DND-41 (cell line): ENCODE measurements at regions not wholly inside any gene's neighbourhood (a gene's known extent, or its start where the extent isn't known, plus 50 kb on each side); places are given as distances from the start of the nearest gene placed in this dataset.

Source experiments
- ATAC-seq: fragments of 200-7000 bp; cut with Tn5 transposase; 3 replicates; pipeline ENCODE4 v1.9.1; 2021; ENCODE audit warnings: low read depth; ENCODE audit not compliant: insufficient read depth
- DNase-seq: peaks from one replicate; pipeline ENCODE4 v3.0.0-alpha.2; 2020
- H2AFZ ChIP-seq: 2 replicates; pipeline ENCODE4 v1.6.0; 2012; ENCODE audit warnings: low read depth, low read length
- H3K27ac ChIP-seq: 2 replicates; pipeline ENCODE4 v1.5.1; 2012; ENCODE audit warnings: low read length, inconsistent platforms
- H3K27me3 ChIP-seq: fragments of 200-600 bp; sonication (generic); 2 replicates; pipeline ENCODE4 v1.6.0; 2012; ENCODE audit warnings: low read length, mild to moderate bottlenecking, inconsistent platforms; ENCODE audit not compliant: insufficient read depth, poor library complexity
- H3K36me3 ChIP-seq: 2 replicates; pipeline ENCODE4 v1.5.1; 2012; ENCODE audit warnings: low read length, inconsistent platforms; ENCODE audit not compliant: insufficient read depth
- H3K4me1 ChIP-seq: 2 replicates; pipeline ENCODE4 v1.5.1; 2012; ENCODE audit warnings: mild to moderate bottlenecking, low read length; ENCODE audit not compliant: insufficient read depth
- H3K4me2 ChIP-seq: 2 replicates; pipeline ENCODE4 v1.6.0; 2012; ENCODE audit warnings: mild to moderate bottlenecking, moderate library complexity, low read length, inconsistent platforms; ENCODE audit not compliant: insufficient read depth
- H3K4me3 ChIP-seq, 2 experiments: fragments of 200-600 bp in 1 of 2; shearing (Covaris generic) in 1 of 2; 2 replicates each; pipeline ENCODE4 v1.5.1; 2012 to 2016; ENCODE audit warnings: inconsistent platforms in 2 of 2, low read length in 2 of 2, mild to moderate bottlenecking in 2 of 2, low read depth in 1 of 2, moderate library complexity in 1 of 2
- H3K79me2 ChIP-seq: 2 replicates; pipeline ENCODE4 v1.6.0; 2012; ENCODE audit warnings: low read length, inconsistent platforms; ENCODE audit not compliant: insufficient read depth
- H3K9ac ChIP-seq: 2 replicates; pipeline ENCODE4 v1.6.0; 2012; ENCODE audit warnings: low read depth, mild to moderate bottlenecking, inconsistent platforms, low read length, moderate library complexity
- H3K9me3 ChIP-seq: 2 replicates; pipeline ENCODE4 v1.5.1; 2012; ENCODE audit warnings: low read length, moderate library complexity, mild to moderate bottlenecking, inconsistent platforms; ENCODE audit not compliant: insufficient read depth, severe bottlenecking
- H4K20me1 ChIP-seq: 2 replicates; pipeline ENCODE4 v1.6.0; 2012; ENCODE audit warnings: low read length; ENCODE audit not compliant: insufficient read depth
- EZH2 ChIP-seq: IDR thresholded peaks from 3 replicates; pipeline ENCODE4 v1.6.1; 2012; ENCODE audit warnings: borderline replicate concordance, low read depth, mild to moderate bottlenecking, moderate library complexity, low read length, inconsistent platforms; ENCODE audit not compliant: severe bottlenecking
- TF ChIP-seq, protein P1 (sequence below): IDR thresholded peaks from 2 replicates; pipeline ENCODE4 v1.5.1; 2012; ENCODE audit warnings: borderline replicate concordance, low read length, moderate library complexity, mild to moderate bottlenecking; ENCODE audit not compliant: poor library complexity, severe bottlenecking; ENCODE audit errors: extremely low read depth

DNA sequence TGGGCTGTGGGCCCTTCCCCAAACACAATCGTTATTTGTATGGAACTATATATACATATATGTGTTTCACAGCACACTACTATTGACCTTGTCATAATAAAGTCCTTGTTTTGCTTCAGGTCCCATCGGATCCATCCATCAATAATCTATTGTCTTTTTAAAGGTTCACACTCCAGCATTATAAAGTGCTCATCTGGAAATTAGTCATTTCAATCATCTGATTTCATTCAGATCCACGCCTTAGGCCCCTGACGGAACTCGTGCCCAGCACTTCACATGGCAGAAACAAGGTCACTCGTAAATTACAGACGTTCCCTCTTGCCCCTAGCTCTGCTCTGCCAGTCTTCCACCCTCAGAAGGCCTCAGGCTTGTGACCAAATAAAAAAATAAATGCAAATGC, 133.1 kb upstream of the PPP2R2D start:
- Histone ChIP-seq H3K4me1 (no peaks in the 10 kb centered on the region), H2AFZ (no peak overlapping the region), H3K27ac (no peak overlapping the region), H3K4me3 (no peak overlapping the region), H3K27me3 (peaks cover 4% of the 10 kb centered on the region), H3K9ac (no peak overlapping the region), H3K36me3 (no peaks in the 10 kb centered on the region), H4K20me1 (no peaks in the 10 kb centered on the region), H3K79me2 (no peaks in the 10 kb centered on the region), H3K9me3 (no peaks in the 10 kb centered on the region), H3K4me2 (no peak overlapping the region)
- ATAC-seq = no peak
- TF ChIP-seq, protein P1, sequence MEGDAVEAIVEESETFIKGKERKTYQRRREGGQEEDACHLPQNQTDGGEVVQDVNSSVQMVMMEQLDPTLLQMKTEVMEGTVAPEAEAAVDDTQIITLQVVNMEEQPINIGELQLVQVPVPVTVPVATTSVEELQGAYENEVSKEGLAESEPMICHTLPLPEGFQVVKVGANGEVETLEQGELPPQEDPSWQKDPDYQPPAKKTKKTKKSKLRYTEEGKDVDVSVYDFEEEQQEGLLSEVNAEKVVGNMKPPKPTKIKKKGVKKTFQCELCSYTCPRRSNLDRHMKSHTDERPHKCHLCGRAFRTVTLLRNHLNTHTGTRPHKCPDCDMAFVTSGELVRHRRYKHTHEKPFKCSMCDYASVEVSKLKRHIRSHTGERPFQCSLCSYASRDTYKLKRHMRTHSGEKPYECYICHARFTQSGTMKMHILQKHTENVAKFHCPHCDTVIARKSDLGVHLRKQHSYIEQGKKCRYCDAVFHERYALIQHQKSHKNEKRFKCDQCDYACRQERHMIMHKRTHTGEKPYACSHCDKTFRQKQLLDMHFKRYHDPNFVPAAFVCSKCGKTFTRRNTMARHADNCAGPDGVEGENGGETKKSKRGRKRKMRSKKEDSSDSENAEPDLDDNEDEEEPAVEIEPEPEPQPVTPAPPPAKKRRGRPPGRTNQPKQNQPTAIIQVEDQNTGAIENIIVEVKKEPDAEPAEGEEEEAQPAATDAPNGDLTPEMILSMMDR = no peak
- no peak for DNase-seq

DNA sequence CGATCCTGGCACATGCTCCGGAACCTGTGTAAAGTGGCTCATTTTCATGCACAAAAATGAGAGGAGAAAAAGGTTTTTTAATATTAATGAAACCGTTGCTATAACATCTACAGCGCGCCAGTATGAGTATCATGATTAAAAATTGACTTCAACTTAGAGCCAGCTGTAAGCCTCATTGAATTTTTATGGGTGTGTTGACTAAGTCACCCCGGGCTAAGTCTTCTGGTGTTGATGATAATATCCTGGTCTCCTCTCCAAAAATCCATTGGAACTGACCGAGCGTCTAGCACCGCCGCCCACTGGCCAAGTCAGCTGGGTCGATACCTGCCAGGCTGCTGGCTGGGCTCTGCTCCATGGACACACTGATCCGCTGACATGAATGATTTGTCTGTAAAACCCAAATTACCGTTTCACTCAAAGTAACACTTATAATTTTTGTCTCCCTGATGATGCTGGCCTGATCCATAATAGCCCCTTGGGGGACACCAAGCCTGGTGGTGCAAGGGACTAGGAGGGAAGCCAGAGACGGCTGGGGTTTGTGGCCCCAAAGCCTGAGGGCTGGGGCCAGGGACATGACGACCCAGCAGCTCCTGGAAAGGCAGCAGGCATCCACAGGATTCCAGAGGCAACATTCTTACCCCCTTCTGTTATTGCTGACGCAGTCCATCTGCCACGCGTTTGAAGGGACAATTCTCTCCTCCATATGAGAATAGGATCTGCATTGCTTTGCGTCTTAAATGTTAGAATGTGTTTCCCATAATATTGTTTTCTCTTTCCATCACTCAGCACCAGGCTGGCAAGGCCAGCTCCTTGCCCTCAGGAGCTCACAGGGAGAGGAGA, 131.0 kb upstream of the PPP2R2D start:
- H3K4me1 ChIP-seq = no peaks in the 10 kb centered on the region
- no peak overlapping the region for H3K4me3 ChIP-seq
- H4K20me1 ChIP-seq = no peaks in the 10 kb centered on the region
- no peak overlapping the region for H2AFZ ChIP-seq
- no peak for ATAC-seq
- DNase-seq = no peak
- H3K27me3 ChIP-seq = peaks cover 4% of the 10 kb centered on the region
- H3K4me2 ChIP-seq = no peak overlapping the region
- no peak overlapping the region for H3K27ac ChIP-seq
- no peaks in the 10 kb centered on the region for H3K9me3 ChIP-seq
- no peaks in the 10 kb centered on the region for H3K36me3 ChIP-seq
- no peak overlapping the region for H3K9ac ChIP-seq
- no peaks in the 10 kb centered on the region for H3K79me2 ChIP-seq
- TF ChIP-seq, protein P1 = no peak
- no peak for TF ChIP-seq EZH2

DNA sequence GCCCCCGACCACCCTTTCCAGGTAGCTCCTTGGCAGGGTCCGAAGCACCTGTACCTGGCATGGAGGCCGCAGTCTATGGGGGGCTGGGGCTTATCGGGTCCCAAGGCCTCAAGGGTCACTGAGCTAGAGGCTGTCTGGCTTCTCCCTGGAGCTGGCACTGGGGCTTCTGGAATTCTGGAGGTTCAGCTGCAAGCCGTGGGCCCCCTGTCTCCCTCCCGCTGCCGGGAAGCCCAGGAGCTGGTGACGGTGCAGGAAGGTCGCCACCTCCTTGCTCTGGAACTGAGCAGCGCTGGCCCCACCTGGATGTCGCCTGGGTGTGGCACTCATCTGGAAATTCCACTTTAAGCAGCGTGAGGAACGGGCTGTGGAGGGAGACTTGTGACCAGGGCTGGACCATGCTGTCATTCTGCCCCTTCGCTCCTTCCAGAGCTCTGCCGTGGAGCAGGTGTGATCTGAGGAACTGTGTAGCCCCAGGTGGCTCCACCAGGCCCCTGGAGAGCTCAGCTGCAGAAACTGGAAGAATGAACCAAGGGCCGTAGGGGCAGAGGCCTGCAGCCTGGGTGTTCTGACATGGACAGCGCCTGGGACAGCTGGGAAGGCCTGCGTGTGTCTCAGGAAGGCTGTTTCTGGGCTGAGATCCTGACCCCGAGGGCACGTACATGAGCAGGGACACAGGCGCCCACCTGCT, 129.7 kb upstream of the PPP2R2D start:
- H3K9ac ChIP-seq = no peak overlapping the region
- no peaks in the 10 kb centered on the region for H3K9me3 ChIP-seq
- no peaks in the 10 kb centered on the region for H3K27me3 ChIP-seq
- H3K36me3 ChIP-seq = no peaks in the 10 kb centered on the region
- no peaks in the 10 kb centered on the region for H4K20me1 ChIP-seq
- DNase-seq = no peak
- no peak for ATAC-seq
- TF ChIP-seq EZH2 = no peak
- TF ChIP-seq, protein P1 = no peak
- H3K4me1 ChIP-seq = no peaks in the 10 kb centered on the region
- H3K4me2 ChIP-seq = no peak overlapping the region
- no peak overlapping the region for H3K4me3 ChIP-seq
- H2AFZ ChIP-seq = no peak overlapping the region
- H3K79me2 ChIP-seq = no peaks in the 10 kb centered on the region
- no peak overlapping the region for H3K27ac ChIP-seq
